NCI-H748 treated with DMSO at 0.1 percent for 48 hours (cell line): ENCODE measurements at regions not wholly inside any gene's neighbourhood (a gene's known extent, or its start where the extent isn't known, plus 50 kb on each side); places are given as distances from the start of the nearest gene placed in this dataset.
"Not testable (repeated sequence)": the region's sequence is repeated elsewhere in the genome, so short reads cannot be mapped to it uniquely, and the experiment has no call there.

ENCODE experiments used
- DNase-seq: peaks from one replicate; lab custom pipeline; 2025; lab: John Stamatoyannopoulos, UW

- no peak for DNase-seq
Measured at GRCh38 chr1:232715154-232715553, 85.2 kb upstream of the SIPA1L2 start.

- DNase-seq, result not testable (repeated sequence)
Measured at GRCh38 chr1:232717911-232718310, 87.3 kb upstream of the MAP10 start.

- DNase-seq, result no peak
Measured at GRCh38 chr1:232718928-232719927, 86.0 kb upstream of the MAP10 start.

DNA sequence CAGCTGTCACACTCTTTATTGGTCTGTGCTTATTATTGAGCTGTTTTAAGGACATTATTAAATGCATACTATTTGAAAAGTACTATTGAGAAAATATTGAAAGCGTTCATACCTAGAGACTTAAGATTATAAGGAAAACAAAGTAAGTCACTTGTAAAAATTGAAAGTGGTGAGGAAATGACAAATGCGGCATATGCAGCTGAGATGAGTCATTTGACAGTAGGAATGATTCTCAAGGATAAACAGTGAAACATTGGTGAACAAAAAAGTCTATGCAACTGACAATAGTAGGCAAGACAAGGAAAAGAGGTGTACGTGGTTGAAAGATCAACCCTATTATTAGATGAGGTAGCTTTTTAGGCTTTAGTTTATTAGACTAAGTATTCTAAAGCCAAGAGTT, 82.6 kb upstream of the MAP10 start:
- no peak for DNase-seq

GRCh38 chr1:232725305-232726047, 79.7 kb upstream of the MAP10 start:
- no peak for DNase-seq

- no peak for DNase-seq
Measured at GRCh38 chr1:232726048-232726779, 79.0 kb upstream of the MAP10 start.

GRCh38 chr1:232728507-232729263, 76.5 kb upstream of the MAP10 start:
- no peak for DNase-seq

DNA sequence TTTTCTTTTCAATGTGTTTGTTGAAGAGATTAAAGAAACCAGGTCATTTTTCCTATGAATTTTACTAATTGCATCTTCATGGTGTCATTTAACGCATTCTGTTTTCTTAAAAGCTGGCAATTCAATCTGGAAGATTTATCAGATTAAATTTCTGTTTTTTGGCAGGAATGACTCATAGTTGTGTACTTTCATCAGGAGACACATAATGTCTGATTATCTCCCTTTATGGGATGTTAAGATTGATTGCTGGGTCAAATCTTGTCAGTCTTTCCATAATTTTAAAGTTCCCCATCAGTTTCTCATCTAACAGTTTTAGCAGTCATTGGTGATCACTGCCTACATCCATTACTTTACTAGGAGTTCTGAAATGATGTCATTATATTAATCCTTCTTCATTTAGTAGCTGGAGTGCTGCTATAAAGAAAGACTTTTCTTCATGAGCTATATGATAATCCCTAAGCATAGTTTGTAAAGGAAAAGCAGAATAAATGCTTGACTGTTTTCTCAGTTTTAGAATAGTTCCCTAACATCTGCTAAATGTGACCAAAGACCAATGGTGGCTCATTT, 72.8 kb upstream of the MAP10 start:
- DNase-seq, result no peak

DNA sequence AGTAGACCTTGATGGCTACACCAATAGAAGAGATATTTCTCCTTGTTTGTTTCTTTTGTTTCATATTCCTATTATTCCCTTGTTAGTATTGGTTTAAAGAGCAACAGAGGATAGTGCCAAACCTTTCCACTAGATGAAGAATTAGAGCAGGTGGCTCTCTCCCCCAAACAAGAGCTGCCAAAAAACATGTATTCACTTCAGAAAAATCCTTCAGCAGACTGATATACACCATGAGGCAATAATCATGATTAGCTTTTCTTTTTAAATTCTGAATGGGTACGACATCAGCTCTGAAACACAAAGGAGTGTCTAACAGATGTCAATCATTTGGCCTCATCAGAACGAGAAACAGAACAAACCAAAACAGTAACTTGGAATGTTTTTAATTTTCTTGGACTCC, 67.3 kb upstream of the MAP10 start:
- DNase-seq, result no peak

GRCh38 chr1:232743999-232744398, 61.2 kb upstream of the MAP10 start:
- no peak for DNase-seq

- no peak for DNase-seq
Measured at GRCh38 chr1:232744847-232745246, 60.4 kb upstream of the MAP10 start.

GRCh38 chr1:232745698-232746097, 59.5 kb upstream of the MAP10 start:
- DNase-seq, result not testable (repeated sequence)

- no peak for DNase-seq
Measured at GRCh38 chr1:232748910-232749368, 56.3 kb upstream of the MAP10 start.

DNA sequence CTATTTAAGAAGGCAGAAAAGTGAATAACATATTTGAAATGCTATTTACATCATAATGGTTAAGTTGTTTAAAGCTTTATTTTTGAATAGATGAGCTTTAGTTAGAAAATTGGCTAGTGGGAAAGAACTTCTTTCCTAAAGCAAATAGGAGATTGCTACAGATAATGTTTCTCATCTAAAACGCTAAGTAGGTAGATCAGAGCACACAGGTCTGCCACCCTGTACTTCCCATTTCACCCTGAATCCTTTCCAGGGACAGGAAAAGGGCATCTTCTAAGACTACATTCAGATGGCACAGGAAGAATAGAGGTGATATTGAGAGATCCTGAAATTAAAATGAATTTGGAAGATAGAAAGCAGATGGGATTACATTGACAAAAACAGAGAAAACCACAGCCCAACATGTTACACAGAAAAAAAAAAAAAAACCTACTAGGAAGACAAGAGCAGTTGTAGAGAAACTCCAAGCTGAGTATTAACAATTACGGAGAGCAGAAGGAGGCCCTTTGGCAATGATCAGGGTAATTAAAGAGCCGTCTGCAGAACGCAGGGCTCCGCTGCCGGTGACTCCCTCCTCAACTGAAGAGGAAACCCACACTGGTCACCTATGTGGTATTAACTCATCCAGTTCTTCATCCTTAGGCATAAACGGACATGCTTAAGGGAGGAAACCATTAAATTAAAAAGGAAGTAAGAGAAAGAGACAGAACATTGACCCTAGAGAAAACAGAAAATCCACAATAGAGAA, 53.6 kb upstream of the MAP10 start:
- no peak for DNase-seq

DNA sequence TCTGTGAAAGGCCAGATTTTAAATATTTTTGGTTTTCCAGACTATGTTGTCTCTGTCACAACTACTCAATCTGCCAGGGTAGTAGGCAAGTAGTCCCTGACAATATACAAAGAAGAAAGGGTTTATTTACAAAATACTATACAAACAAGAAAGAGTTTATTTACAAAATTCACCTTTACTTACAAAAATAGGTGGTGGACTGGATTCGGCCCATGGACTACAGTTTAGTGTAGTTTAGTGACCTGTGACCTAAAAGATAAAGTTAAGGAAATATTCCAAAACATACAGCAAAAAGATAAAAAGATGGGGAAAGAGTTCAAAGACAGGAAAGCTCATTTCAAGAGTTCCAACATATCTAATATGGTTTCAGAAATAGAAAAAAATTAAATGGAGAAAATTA, 52.9 kb upstream of the MAP10 start:
- DNase-seq, result no peak

GRCh38 chr1:232754930-232755329, 50.3 kb upstream of the MAP10 start:
- DNase-seq, result no peak
